ENCODE measurements at regions not wholly inside any gene's neighbourhood (a gene's known extent, or its start where the extent isn't known, plus 50 kb on each side); places are given as distances from the start of the nearest gene placed in this dataset.
A peak's percentile ranks its signal among the peaks of the same experiment; 100 is the strongest.
"Not testable (repeated sequence)": the region's sequence is repeated elsewhere in the genome, so short reads cannot be mapped to it uniquely, and the experiment has no call there.

- DNase-seq = no peak
These were observed 151.8 kb upstream of the SLC27A6 start for GRCh38 chr5:128813317-128814070.

DNA sequence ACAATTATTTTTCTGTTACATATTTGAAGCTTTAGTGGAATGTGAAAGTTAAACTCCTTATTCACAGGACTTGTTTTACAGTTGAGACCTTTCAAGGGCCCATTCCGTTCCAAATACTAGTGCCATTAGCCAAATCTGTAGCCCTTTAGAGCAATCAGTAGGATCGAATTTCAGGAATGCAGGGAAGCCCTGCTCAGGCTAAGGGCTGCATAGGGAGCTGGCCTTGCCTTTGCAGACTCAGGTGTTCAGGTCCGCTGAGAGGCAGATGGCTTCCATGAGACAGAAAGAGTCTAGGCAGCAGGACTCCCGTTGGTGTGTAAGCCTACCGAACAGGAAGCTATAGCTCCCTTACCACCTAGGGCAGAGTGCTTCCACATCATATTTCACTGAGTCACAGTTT is 150.1 kb upstream of the SLC27A6 start:
- no peak for DNase-seq

DNA sequence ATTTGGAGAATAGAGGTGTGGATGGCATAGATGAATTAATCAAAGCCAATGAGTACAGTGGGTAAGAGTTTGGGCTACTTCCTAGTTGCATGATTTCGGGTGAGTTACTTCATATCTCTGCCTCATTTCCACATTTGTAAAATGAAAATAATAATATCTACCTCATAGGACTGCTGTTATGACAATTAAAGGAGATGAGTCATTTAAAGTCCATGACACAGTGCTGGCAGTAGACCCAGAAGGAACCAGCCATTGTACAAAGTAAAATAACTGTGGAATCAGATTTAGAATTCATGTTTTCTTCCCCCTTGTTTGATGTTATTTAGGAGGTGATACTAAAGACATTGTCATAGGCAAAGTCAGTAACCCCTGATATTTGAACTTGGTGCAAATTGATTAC is 139.5 kb upstream of the SLC27A6 start:
- no peak for DNase-seq

DNA sequence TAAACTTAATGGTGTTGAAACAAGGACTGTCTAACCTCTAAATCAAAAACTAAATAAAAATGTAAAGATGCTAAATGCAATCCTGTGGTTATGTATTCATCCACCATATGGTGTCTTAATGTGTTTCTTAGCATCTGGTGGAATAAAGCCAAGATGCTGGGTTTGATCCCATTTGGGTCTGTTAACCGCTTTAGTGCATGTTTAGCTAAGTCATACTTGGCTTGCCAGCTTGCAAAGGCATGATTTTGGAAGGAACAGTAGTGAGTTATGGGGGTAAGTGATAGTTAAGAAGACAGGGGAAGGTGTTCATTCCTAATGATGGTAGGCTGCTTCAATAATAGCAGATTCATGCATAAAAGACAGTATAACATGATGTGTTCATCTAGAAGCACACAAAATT is 139.0 kb upstream of the SLC27A6 start:
- DNase-seq = no peak

DNA sequence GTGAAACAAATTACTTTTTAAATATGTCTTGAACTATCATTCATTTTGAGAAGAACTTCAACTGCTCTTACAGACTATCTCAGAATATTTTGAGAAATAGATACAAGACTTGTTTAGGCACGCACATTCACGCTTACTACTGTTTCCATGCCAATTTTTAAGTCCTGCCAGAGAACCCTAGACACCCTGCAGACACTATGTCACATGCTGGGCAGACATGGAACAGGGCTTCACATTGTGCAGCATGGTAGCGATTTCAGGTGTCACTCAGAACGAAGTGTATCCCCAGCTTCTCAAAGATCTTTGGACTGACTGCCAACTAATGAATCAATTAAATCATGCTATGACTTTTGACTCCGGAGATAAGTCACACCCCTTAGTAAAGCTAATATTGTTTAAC is 128.7 kb upstream of the SLC27A6 start:
- DNase-seq = no peak

DNA sequence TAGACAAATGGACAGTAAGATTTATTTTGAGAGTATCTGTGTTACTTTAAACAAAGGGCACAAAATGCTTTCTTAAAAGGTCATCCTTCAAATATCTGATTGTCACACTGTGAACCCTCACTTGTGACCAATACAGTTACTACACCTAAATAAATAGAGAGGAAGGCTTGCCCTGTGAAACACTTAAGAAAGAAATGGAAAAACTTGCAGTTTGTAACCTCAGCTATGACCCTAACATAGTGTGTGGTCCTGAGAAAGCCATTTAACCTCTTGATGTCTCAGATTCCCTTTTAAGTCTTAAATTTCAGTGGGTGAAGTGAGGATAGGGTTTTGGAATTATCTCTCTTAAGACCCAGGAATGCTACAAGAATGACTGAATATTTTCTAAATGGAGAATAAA is 126.7 kb upstream of the SLC27A6 start:
- DNase-seq = no peak

- DNase-seq = no peak
These were observed 123.0 kb upstream of the SLC27A6 start for GRCh38 chr5:128842241-128842640.

- peak; percentile 0 for DNase-seq
These were observed 120.8 kb upstream of the SLC27A6 start for GRCh38 chr5:128844354-128844923.

GRCh38 chr5:128850049-128850448 is 115.2 kb upstream of the SLC27A6 start:
- no peak for DNase-seq

- DNase-seq = no peak
These were observed 110.4 kb upstream of the SLC27A6 start for GRCh38 chr5:128854931-128855330.

DNA sequence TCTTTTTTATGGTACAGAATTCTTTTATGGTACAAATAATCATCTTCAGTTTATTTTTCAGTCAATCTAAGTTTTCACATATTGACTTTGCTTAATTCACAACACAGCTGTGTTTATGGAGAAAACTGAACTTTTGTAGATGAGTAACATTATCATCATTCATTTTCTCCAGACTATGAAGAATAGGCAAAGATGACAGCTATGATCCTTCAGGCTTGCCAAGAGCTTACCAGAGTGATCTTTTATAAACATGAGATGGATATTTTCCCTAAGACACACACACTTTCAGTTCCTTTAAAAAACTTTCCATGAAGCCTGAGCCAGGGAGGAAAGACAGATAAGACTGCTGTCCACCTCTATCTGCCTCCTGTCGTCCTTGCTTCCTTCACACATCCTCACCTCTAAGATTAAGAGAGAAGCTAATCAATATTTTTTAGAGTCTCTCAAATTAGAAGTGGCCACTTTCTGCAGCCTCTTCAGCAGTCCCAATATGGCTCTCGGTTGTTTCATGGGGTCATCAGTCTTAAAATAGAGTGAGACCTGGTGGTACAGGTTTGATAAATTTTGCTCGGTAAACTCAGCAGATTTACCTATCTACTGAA is 108.1 kb upstream of the SLC27A6 start:
- DNase-seq = no peak

- no peak for DNase-seq
These were observed 106.3 kb upstream of the SLC27A6 start for GRCh38 chr5:128858995-128859394.

DNA sequence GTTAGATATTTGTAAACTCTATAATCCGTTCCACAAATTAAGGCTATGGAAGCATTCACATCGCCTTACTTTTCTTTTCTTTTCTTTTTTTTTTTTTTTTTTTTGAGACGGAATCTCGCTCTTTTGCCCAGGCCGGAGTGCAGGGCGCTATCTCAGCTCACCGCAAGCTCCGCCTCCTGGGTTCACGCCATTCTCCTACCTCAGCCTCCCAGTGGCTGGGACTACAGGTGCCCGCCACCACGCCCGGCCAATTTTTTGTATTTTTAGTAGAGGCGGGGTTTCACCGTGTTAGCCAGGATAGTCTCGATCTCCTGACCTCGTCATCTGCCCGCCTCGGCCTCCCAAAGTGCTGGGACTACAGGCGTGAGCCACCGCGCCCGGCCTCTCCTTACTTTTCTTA is 104.1 kb upstream of the SLC27A6 start:
- not testable (repeated sequence) for DNase-seq

DNA sequence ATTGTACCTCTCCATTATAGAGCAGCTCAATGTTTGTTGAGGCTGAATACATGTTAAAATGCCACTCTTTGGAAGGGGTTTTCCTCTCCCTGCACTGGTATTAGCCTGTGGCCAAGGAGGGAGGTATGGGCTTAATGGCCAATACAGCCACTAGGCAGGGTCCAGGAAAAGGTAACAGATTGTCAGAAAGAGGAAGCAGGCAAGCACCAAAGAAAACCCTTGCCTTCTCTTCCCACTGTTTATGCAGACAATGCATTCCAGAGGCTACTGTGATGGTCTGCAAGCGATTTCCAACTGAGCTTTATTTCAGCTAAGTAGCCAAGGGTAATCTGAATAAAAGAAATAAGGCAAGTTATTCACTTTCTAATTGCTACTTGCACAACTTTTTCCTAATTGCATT is 95.3 kb upstream of the SLC27A6 start:
- no peak for DNase-seq

- no peak for DNase-seq
These were observed 94.9 kb upstream of the SLC27A6 start for GRCh38 chr5:128870373-128870772.

GRCh38 chr5:128870923-128871322 is 94.4 kb upstream of the SLC27A6 start:
- no peak for DNase-seq

DNA sequence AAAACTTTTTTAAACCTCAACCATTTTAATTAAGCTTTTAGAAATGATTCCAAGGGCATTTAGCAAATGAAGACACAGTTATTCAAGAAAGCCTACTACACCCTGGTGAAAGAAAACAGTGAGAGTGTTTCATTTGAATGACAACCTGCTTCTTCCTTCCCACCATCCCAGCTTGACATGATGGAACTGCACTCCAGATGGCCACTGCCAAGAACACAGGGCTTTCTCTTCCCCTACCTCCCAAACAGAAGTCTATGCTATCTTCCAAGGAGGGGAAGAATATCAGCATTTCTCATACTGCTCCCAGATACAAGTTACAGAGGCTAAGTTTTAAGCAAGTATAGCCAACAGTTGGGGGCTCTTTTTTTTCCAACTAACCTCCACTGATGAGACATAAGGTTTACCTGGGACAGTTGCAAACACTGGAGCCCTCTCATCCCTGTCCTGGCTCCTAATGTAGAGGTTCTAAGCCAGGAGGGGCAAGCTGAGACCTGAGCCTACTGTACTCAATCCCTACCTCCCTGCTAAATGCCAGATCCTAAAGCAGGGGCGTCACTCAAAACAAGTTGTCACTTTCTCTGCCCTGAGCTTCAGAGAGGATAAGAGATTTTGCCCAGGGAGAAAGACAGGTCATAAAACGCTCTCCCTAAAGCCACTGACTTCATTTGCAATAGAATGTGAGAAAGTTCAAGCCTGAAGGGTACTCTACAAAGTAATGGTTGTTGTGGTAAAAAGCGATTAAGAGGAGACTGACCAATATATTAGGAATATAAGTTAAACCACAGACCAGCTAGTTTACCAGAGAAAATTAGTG is 88.5 kb upstream of the SLC27A6 start:
- no peak for DNase-seq

DNA sequence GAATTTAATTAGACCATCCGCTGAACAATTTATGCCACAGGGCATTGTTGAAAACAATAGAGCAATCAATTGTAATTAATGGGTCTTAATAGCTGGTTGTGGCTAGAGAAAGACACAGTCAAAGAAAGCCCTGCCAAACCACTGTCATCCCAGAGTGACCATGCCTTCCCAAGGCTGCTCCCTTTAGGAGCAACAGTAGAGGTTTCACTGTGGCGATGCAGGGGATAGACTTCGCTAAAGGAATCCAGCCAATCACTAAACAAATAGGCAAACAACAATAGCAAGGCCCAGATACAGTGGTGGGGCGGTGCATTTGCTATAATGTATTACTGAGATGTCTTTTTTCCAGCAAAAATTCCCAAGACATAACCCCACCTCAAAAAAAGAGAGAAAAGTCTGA is 87.8 kb upstream of the SLC27A6 start:
- DNase-seq = no peak

GRCh38 chr5:128881502-128882018 is 83.7 kb upstream of the SLC27A6 start:
- no peak for DNase-seq

- no peak for DNase-seq
These were observed 79.5 kb upstream of the SLC27A6 start for GRCh38 chr5:128885649-128886255.

- DNase-seq = no peak
These were observed 70.2 kb upstream of the SLC27A6 start for GRCh38 chr5:128895122-128895521.

- no peak for DNase-seq
These were observed 68.6 kb upstream of the SLC27A6 start for GRCh38 chr5:128896675-128897074.

DNA sequence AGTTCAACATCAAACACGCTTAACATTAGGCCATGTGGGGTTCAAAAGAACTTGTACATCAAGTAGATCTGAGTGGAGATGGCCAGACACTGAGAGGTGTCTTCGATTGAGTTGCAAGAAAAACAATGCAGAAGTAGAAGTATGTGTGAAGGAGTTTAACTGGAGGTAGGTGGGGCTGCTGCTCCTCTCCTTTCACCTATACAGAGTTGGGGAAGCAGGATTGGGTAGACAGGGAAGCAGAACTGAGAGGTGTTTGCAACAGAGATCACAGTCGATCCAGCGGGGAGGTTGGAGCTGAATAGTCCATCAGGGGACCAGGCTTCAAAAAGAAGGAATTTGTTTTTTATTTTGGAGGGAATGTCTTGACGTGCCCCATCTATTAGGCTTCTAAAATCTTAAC is 61.7 kb upstream of the SLC27A6 start:
- DNase-seq = no peak
